ENCODE measurements at regions not wholly inside any gene's neighbourhood (a gene's known extent, or its start where the extent isn't known, plus 50 kb on each side); places are given as distances from the start of the nearest gene placed in this dataset.

GRCh38 chr9:81512641-81513040 lies 176.7 kb downstream of the TLE1 start:
- Histone ChIP-seq H3K9ac (replicated peaks in 1 of 4; ENCODE audit: extremely low read depth in 1 of 4, low read depth in 3 of 4, low read length in 3 of 4) (no peak overlapping the region), H3K56ac (replicated peaks; ENCODE audit: insufficient read length, low read depth, low read length) (no peak overlapping the region), H3K36me3 (ENCODE audit: control insufficient read depth in 2 of 4, insufficient read depth in 4 of 4, low read length in 3 of 4) (no peaks in the 10 kb centered on the region), H2BK12ac (ENCODE audit: low read depth, low read length) (no peak overlapping the region), H3K23me2 (ENCODE audit: low read depth, low read length) (no peaks in the 10 kb centered on the region), H3K27ac (ENCODE audit: low read depth, low read length) (no peak overlapping the region), H3K23ac (ENCODE audit: insufficient read length) (no peak overlapping the region), H3K4ac (replicated peaks; ENCODE audit: insufficient read length, low read depth, low read length) (no peak overlapping the region), H3K79me1 (ENCODE audit: low read depth, low read length) (no peaks in the 10 kb centered on the region), H3K27me3 (replicated peaks in 1 of 4; ENCODE audit: control insufficient read depth in 3 of 4, extremely low read depth in 1 of 4, insufficient read depth in 3 of 4, low read length in 3 of 4) (no peaks in the 10 kb centered on the region), H3K18ac (ENCODE audit: extremely low read depth, low read length) (no peak overlapping the region), H2BK15ac (ENCODE audit: low read length) (no peak overlapping the region), H2BK120ac (replicated peaks; ENCODE audit: low read depth, low read length) (no peak overlapping the region), H4K5ac (ENCODE audit: insufficient read length, low read depth, low read length) (no peak overlapping the region), H3K79me2 (ENCODE audit: control insufficient read depth in 1 of 2, insufficient read depth in 2 of 2, low read length in 2 of 2) (no peaks in the 10 kb centered on the region), H3K4me1 (replicated peaks in 1 of 4; ENCODE audit: control insufficient read depth in 3 of 4, insufficient read depth in 4 of 4, low read length in 3 of 4) (no peaks in the 10 kb centered on the region), H4K20me1 (replicated peaks in 1 of 2; ENCODE audit: control insufficient read depth in 1 of 2, insufficient read depth in 2 of 2, low read length in 2 of 2) (no peaks in the 10 kb centered on the region), H2AK5ac (ENCODE audit: low read depth, low read length) (no peak overlapping the region), H2BK5ac (ENCODE audit: low read depth, low read length) (no peak overlapping the region), H3K14ac (ENCODE audit: insufficient read length) (no peak overlapping the region), H2BK20ac (ENCODE audit: low read length) (no peak overlapping the region), H4K91ac (replicated peaks; ENCODE audit: insufficient read length, low read length) (no peak overlapping the region), H3K4me3 (ENCODE audit: extremely low read depth in 1 of 4, insufficient read depth in 2 of 4, low read depth in 3 of 4, low read length in 4 of 4) (no peak overlapping the region), H2AFZ (ENCODE audit: low read length) (no peak overlapping the region), H4K8ac (ENCODE audit: extremely low read depth, insufficient read depth, low read length) (no peak overlapping the region), H3K4me2 (ENCODE audit: insufficient read depth in 1 of 2, low read depth in 2 of 2, low read length in 2 of 2) (no peak overlapping the region), H3K9me3 (ENCODE audit: insufficient read depth in 2 of 2, low read depth in 1 of 2, low read length in 1 of 2) (peaks cover 0 to under 1% of the 10 kb centered on the region in 2 experiments; a peak in 1 of 4 replicates)
- no peak for DNase-seq (ENCODE audit: low read depth in 1 of 2, low spot score in 2 of 2)
- 100% methylated on average over 1 of the region's 1 CpG; no CpG with 5 or more reads in 1 of the 2 experiments for WGBS, 2 experiments (ENCODE audit: extremely low coverage in 1 of 2, insufficient coverage in 1 of 2, insufficient read length in 1 of 2, insufficient replicate concordance in 2 of 2, low coverage in 1 of 2, low lambda C conversion rate in 2 of 2, missing lambda C conversion rate in 1 of 2)
- POLR2A ChIA-PET (ENCODE audit: partially characterized antibody): no interaction called here
- CTCF ChIA-PET (ENCODE audit: partially characterized antibody): interaction anchor here (1.6 kb wide), 1 partner anchor 10 kb away, joined by 5 read pairs; no protein-coding TSS in a partner anchor
- FAIRE-seq: no peak
- TF ChIP-seq RFX5 (IDR thresholded peaks at IDR 0.05; ENCODE audit: borderline replicate concordance, low read depth, low read length): no peak
- TF ChIP-seq SP4 (IDR thresholded peaks at IDR 0.05; ENCODE audit: low read length): no peak
- no peak for TF ChIP-seq JUND (IDR thresholded peaks at IDR 0.05; ENCODE audit: low read length)
- no peak for TF ChIP-seq BCL11A (IDR thresholded peaks at IDR 0.05; ENCODE audit: low read depth in 2 of 2, low read length in 2 of 2)
- no peak for TF ChIP-seq RXRA (IDR thresholded peaks at IDR 0.05; ENCODE audit: insufficient read depth, low read depth, low read length)
- TF ChIP-seq FOSL1 (IDR thresholded peaks at IDR 0.05; ENCODE audit: insufficient read depth, low read depth, low read length): no peak
- TF ChIP-seq POLR2A (IDR thresholded peaks at IDR 0.05; ENCODE audit: control extremely low read depth in 1 of 2, low read depth in 2 of 2, low read length in 2 of 2): no peak
- TF ChIP-seq MAX (IDR thresholded peaks at IDR 0.05): no peak
- no peak for TF ChIP-seq SIRT6 (IDR thresholded peaks at IDR 0.05; ENCODE audit: low read length)
- TF ChIP-seq GTF2F1 (IDR thresholded peaks at IDR 0.05; ENCODE audit: borderline replicate concordance, low read depth, low read length): no peak
- no peak for TF ChIP-seq ZNF274 (IDR thresholded peaks at IDR 0.05; ENCODE audit: borderline replicate concordance, extremely low read depth, low read length)
- no peak for TF ChIP-seq JUN (IDR thresholded peaks at IDR 0.05; ENCODE audit: low read depth, low read length)
- TF ChIP-seq TBP (IDR thresholded peaks at IDR 0.05; ENCODE audit: low read depth, low read length): no peak
- no peak for TF ChIP-seq RNF2 (IDR thresholded peaks at IDR 0.05; ENCODE audit: borderline replicate concordance, low read depth, low read length, missing control alignments, poor library complexity, severe bottlenecking)
- TF ChIP-seq RBBP5 (IDR thresholded peaks at IDR 0.05; ENCODE audit: borderline replicate concordance, low read depth, low read length): no peak
- TF ChIP-seq CHD2 (IDR thresholded peaks at IDR 0.05; ENCODE audit: low read length): no peak
